K562 (cell line): ENCODE measurements at regions not wholly inside any gene's neighbourhood (a gene's known extent, or its start where the extent isn't known, plus 50 kb on each side); places are given as distances from the start of the nearest gene placed in this dataset.

Experiments used
- AFF4 ChIP-seq: sonication (generic); formaldehyde crosslinking; IDR thresholded peaks from 2 replicates; pipeline ENCODE4 v1.8.0; 2023; ENCODE audit warnings: mild to moderate bottlenecking, missing genetic modification reagents
- EGR1 ChIP-seq: fragments of 450-650 bp; conservative IDR thresholded peaks from 2 replicates; pipeline ENCODE4 v1.6.1; 2017; ENCODE audit warnings: mild to moderate bottlenecking
- FOXK1 ChIP-seq: sonication (generic); formaldehyde crosslinking; IDR thresholded peaks from 2 replicates; pipeline ENCODE4 v1.8.0; 2022; ENCODE audit warnings: missing genetic modification reagents, mild to moderate bottlenecking, borderline replicate concordance
- GTF2B ChIP-seq: IDR thresholded peaks from 2 replicates; pipeline ENCODE4 v1.6.1; 2011; ENCODE audit not compliant: insufficient read length; ENCODE audit errors: extremely low read depth
- GTF2F1 ChIP-seq: IDR thresholded peaks from 2 replicates; pipeline ENCODE4 v1.6.1; 2011; ENCODE audit warnings: low read depth, low read length, improper control_type of control experiment
- POU5F1 ChIP-seq: fragments of 150-350 bp; IDR thresholded peaks from 2 replicates; pipeline ENCODE4 v1.6.1; 2014; ENCODE audit warnings: borderline replicate concordance, low read length, low read depth, mild to moderate bottlenecking; ENCODE audit not compliant: partially characterized antibody
- RFX5 ChIP-seq: IDR thresholded peaks from 2 replicates; pipeline ENCODE4 v1.6.1; 2011; ENCODE audit warnings: low read depth, mild to moderate bottlenecking, improper control_type of control experiment, low read length
- SAP30 ChIP-seq: fragments of 200-600 bp; sonication (generic); IDR thresholded peaks from 2 replicates; pipeline ENCODE4 v1.6.1; 2012; ENCODE audit warnings: borderline replicate concordance, low read depth, mild to moderate bottlenecking, moderate library complexity, low read length, control low read depth, inconsistent platforms; ENCODE audit not compliant: insufficient read depth, poor library complexity, severe bottlenecking
- ZBTB43 ChIP-seq: sonication (generic); formaldehyde crosslinking; IDR thresholded peaks from 2 replicates; pipeline ENCODE4 v1.8.0; 2023; ENCODE audit warnings: mild to moderate bottlenecking, missing genetic modification reagents
- ZNF695 ChIP-seq: fragments of 450-650 bp; formaldehyde crosslinking; IDR thresholded peaks from 2 replicates; pipeline ENCODE4 v1.4.0; 2020; ENCODE audit warnings: mild to moderate bottlenecking, moderate library complexity
- TF ChIP-seq, protein P1 (sequence below): fragments of 200-800 bp; sonication (Bioruptor generic); IDR thresholded peaks from 2 replicates; pipeline ENCODE4 v1.6.1; 2016; ENCODE audit warnings: missing genetic modification characterization, missing compliant biosample characterization

- TF ChIP-seq FOXK1 (CRISPR knock-in tag): no peak
- no peak for TF ChIP-seq ZBTB43
- no peak for TF ChIP-seq GTF2B
- no peak for TF ChIP-seq AFF4 (CRISPR knock-in tag)
- TF ChIP-seq, protein P1, sequence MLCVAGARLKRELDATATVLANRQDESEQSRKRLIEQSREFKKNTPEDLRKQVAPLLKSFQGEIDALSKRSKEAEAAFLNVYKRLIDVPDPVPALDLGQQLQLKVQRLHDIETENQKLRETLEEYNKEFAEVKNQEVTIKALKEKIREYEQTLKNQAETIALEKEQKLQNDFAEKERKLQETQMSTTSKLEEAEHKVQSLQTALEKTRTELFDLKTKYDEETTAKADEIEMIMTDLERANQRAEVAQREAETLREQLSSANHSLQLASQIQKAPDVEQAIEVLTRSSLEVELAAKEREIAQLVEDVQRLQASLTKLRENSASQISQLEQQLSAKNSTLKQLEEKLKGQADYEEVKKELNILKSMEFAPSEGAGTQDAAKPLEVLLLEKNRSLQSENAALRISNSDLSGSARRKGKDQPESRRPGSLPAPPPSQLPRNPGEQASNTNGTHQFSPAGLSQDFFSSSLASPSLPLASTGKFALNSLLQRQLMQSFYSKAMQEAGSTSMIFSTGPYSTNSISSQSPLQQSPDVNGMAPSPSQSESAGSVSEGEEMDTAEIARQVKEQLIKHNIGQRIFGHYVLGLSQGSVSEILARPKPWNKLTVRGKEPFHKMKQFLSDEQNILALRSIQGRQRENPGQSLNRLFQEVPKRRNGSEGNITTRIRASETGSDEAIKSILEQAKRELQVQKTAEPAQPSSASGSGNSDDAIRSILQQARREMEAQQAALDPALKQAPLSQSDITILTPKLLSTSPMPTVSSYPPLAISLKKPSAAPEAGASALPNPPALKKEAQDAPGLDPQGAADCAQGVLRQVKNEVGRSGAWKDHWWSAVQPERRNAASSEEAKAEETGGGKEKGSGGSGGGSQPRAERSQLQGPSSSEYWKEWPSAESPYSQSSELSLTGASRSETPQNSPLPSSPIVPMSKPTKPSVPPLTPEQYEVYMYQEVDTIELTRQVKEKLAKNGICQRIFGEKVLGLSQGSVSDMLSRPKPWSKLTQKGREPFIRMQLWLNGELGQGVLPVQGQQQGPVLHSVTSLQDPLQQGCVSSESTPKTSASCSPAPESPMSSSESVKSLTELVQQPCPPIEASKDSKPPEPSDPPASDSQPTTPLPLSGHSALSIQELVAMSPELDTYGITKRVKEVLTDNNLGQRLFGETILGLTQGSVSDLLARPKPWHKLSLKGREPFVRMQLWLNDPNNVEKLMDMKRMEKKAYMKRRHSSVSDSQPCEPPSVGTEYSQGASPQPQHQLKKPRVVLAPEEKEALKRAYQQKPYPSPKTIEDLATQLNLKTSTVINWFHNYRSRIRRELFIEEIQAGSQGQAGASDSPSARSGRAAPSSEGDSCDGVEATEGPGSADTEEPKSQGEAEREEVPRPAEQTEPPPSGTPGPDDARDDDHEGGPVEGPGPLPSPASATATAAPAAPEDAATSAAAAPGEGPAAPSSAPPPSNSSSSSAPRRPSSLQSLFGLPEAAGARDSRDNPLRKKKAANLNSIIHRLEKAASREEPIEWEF (CRISPR knock-in tag): no peak
- no peak for TF ChIP-seq ZNF695 (CRISPR knock-in tag)
- no peak for TF ChIP-seq RFX5
- no peak for TF ChIP-seq GTF2F1
- no peak for TF ChIP-seq POU5F1
- TF ChIP-seq EGR1: no peak
- no peak for TF ChIP-seq SAP30
Observed at GRCh38 chr12:14048941-14049545, 67.6 kb upstream of the GRIN2B start.
